ENCODE measurements at regions not wholly inside any gene's neighbourhood (a gene's known extent, or its start where the extent isn't known, plus 50 kb on each side); places are given as distances from the start of the nearest gene placed in this dataset.

DNA sequence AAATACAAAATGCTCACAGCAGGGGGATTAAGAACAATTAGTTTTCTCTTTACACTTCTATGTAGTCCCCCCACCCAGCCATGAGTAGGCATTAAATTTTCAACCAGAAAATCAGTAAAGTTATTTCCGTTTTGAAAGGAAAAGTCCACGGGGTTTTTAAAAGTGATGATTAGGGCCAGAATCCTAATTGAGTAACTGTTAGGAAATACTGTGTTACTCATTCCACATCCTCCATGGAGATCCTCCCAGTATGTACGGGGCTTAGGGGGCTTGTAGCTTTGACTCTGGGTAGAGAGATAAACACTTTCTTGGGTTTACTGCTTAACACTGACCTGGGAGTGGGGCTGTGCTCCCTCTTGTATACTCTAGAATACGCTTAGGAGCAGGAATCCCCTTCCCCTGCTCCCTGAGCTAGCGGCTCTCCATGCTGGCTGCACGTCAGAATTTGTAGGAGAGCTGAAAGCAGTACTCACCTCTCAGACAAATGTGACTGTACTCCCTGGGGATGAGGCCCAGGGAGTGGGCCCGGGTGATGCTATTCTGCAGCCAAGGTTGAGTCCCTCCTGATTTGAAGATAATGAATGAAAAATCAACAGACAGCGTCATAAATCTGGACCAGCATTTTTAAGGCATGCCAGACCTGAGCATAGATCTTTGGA is 100.5 kb downstream of the SLC4A3 start:
- Histone ChIP-seq H3K23ac (ENCODE audit: low read depth, low read length, poor library complexity) (no peak overlapping the region), H3K9me3 (replicated peaks in 1 of 2; ENCODE audit: control insufficient read depth in 2 of 2, insufficient read depth in 1 of 2, low read depth in 1 of 2, low read length in 2 of 2) (no peaks in the 10 kb centered on the region), H3K79me1 (ENCODE audit: low read depth, low read length) (no peaks in the 10 kb centered on the region), H3K27ac (replicated peaks; ENCODE audit: low read length) (no peak overlapping the region), H4K91ac (ENCODE audit: low read depth, low read length, poor library complexity) (no peak overlapping the region), H2BK12ac (ENCODE audit: low read length) (no peak overlapping the region), H3K14ac (ENCODE audit: low read length) (no peak overlapping the region), H4K8ac (ENCODE audit: low read depth, low read length) (no peak overlapping the region), H3K18ac (ENCODE audit: low read length) (no peak overlapping the region), H3K27me3 (ENCODE audit: control insufficient read depth in 3 of 3, insufficient read depth in 3 of 3, low read depth in 1 of 3, low read length in 3 of 3) (no peaks in the 10 kb centered on the region), H2AK5ac (ENCODE audit: low read depth, low read length) (no peak overlapping the region), H3K4me3 (ENCODE audit: low read length in 2 of 2) (no peak overlapping the region), H2BK5ac (ENCODE audit: low read length) (no peak overlapping the region), H2BK120ac (ENCODE audit: low read depth, low read length) (no peak overlapping the region), H3K9ac (ENCODE audit: low read depth, low read length, poor library complexity) (no peak overlapping the region), H3K4ac (ENCODE audit: low read length) (no peak overlapping the region), H2BK15ac (ENCODE audit: low read length) (no peak overlapping the region), H3K4me2 (ENCODE audit: insufficient read depth, low read length, poor library complexity, severe bottlenecking) (no peak overlapping the region), H3K36me3 (replicated peaks in 1 of 2; ENCODE audit: control insufficient read depth in 2 of 2, insufficient read depth in 2 of 2, low read length in 2 of 2) (no peaks in the 10 kb centered on the region), H3K4me1 (ENCODE audit: control insufficient read depth in 2 of 2, insufficient read depth in 1 of 2, low read depth in 1 of 2, low read length in 2 of 2) (peaks cover 0 to 4% of the 10 kb centered on the region in 2 donors), H2AFZ (ENCODE audit: low read length) (no peak overlapping the region)
- no peak for DNase-seq (ENCODE audit: low spot score)
- no CpG with 5 or more reads among the region's 8 CpGs for WGBS, 2 donors (ENCODE audit: extremely low coverage in 2 of 2, insufficient read length in 2 of 2, insufficient replicate concordance in 1 of 2)

DNA sequence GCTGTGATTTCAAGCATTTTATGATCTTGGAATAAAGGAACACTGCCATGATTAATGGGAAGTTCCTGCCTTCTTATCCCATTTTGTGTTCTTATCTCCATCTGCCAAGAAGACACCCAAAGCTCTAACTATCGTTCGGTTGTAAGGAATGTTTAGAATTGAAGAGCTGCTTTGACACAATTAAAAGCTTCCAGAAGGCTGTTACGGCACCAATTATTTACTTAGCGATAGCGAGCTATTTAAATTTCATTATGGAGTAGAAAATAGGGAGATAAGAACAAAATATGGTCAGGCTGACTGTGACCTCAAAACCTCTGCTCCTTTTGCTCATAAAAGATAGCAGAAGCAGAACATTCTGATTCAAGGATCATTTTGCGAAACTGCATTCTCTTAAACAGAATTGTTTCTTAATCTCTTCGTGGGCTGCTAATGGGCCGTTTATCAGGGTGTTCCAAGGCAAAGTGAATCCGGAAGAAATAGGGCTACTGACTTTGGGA is 101.6 kb downstream of the SLC4A3 start:
- H2BK120ac ChIP-seq (ENCODE audit: low read depth, low read length), result no peak overlapping the region
- H4K91ac ChIP-seq (ENCODE audit: low read depth, low read length, poor library complexity), result no peak overlapping the region
- H3K36me3 ChIP-seq (replicated peaks in 1 of 2; ENCODE audit: control insufficient read depth in 2 of 2, insufficient read depth in 2 of 2, low read length in 2 of 2), result no peaks in the 10 kb centered on the region
- H3K27me3 ChIP-seq (ENCODE audit: control insufficient read depth in 3 of 3, insufficient read depth in 3 of 3, low read depth in 1 of 3, low read length in 3 of 3), result no peaks in the 10 kb centered on the region
- no peak overlapping the region for H2AK5ac ChIP-seq (ENCODE audit: low read depth, low read length)
- no peak overlapping the region for H3K4me2 ChIP-seq (ENCODE audit: insufficient read depth, low read length, poor library complexity, severe bottlenecking)
- H2BK15ac ChIP-seq (ENCODE audit: low read length), result no peak overlapping the region
- no peak overlapping the region for H2BK12ac ChIP-seq (ENCODE audit: low read length)
- H3K14ac ChIP-seq (ENCODE audit: low read length), result no peak overlapping the region
- no CpG with 5 or more reads among the region's 9 CpGs for WGBS, 2 donors (ENCODE audit: extremely low coverage in 2 of 2, insufficient read length in 2 of 2, insufficient replicate concordance in 1 of 2)
- H3K9me3 ChIP-seq (replicated peaks in 1 of 2; ENCODE audit: control insufficient read depth in 2 of 2, insufficient read depth in 1 of 2, low read depth in 1 of 2, low read length in 2 of 2), result no peaks in the 10 kb centered on the region
- no peak overlapping the region for H3K4ac ChIP-seq (ENCODE audit: low read length)
- no peak for DNase-seq (ENCODE audit: low spot score)
- H3K4me1 ChIP-seq (ENCODE audit: control insufficient read depth in 2 of 2, insufficient read depth in 1 of 2, low read depth in 1 of 2, low read length in 2 of 2), result peaks cover 0 to 10% of the 10 kb centered on the region in 2 donors
- no peak overlapping the region for H2BK5ac ChIP-seq (ENCODE audit: low read length)
- no peak overlapping the region for H2AFZ ChIP-seq (ENCODE audit: low read length)
- no peak overlapping the region for H3K18ac ChIP-seq (ENCODE audit: low read length)
- no peak overlapping the region for H3K23ac ChIP-seq (ENCODE audit: low read depth, low read length, poor library complexity)
- H3K9ac ChIP-seq (ENCODE audit: low read depth, low read length, poor library complexity), result no peak overlapping the region
- H4K8ac ChIP-seq (ENCODE audit: low read depth, low read length), result no peak overlapping the region
- H3K27ac ChIP-seq (replicated peaks; ENCODE audit: low read length), result no peak overlapping the region
- H3K79me1 ChIP-seq (ENCODE audit: low read depth, low read length), result no peaks in the 10 kb centered on the region
- H3K4me3 ChIP-seq (ENCODE audit: low read length in 2 of 2), result no peak overlapping the region

DNA sequence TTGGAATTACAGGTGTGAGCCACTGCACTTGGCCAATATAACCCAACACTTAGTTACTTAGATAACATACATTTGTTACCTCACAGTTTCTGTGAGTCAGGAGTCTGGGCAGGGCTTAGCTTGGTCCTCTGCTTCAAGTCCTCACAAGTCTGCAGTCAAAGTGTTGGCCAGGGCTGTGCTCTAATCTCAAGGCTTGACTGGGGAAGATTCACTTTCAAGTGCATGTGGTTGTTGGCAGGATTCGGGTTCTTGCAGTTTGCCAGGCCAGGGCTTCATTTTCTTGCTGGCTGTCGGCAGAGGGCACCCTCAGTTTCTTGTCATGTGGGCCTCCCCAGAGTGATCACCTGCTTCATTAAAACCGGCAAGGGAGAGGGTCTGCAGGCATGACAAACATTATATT is 103.7 kb downstream of the SLC4A3 start:
- peaks cover 0 to 10% of the 10 kb centered on the region in 2 donors for H3K4me1 ChIP-seq (ENCODE audit: control insufficient read depth in 2 of 2, insufficient read depth in 1 of 2, low read depth in 1 of 2, low read length in 2 of 2)
- no peaks in the 10 kb centered on the region for H3K9me3 ChIP-seq (replicated peaks in 1 of 2; ENCODE audit: control insufficient read depth in 2 of 2, insufficient read depth in 1 of 2, low read depth in 1 of 2, low read length in 2 of 2)
- H3K4me3 ChIP-seq (ENCODE audit: low read length in 2 of 2), result no peak overlapping the region
- no peak overlapping the region for H4K8ac ChIP-seq (ENCODE audit: low read depth, low read length)
- H3K14ac ChIP-seq (ENCODE audit: low read length), result no peak overlapping the region
- H4K91ac ChIP-seq (ENCODE audit: low read depth, low read length, poor library complexity), result no peak overlapping the region
- no peak for DNase-seq (ENCODE audit: low spot score)
- no peak overlapping the region for H3K18ac ChIP-seq (ENCODE audit: low read length)
- H3K4ac ChIP-seq (ENCODE audit: low read length), result no peak overlapping the region
- no peak overlapping the region for H2AFZ ChIP-seq (ENCODE audit: low read length)
- no peak overlapping the region for H2BK120ac ChIP-seq (ENCODE audit: low read depth, low read length)
- H2BK15ac ChIP-seq (ENCODE audit: low read length), result no peak overlapping the region
- no peaks in the 10 kb centered on the region for H3K36me3 ChIP-seq (replicated peaks in 1 of 2; ENCODE audit: control insufficient read depth in 2 of 2, insufficient read depth in 2 of 2, low read length in 2 of 2)
- no CpG with 5 or more reads among the region's 3 CpGs for WGBS, 2 donors (ENCODE audit: extremely low coverage in 2 of 2, insufficient read length in 2 of 2, insufficient replicate concordance in 1 of 2)
- no peak overlapping the region for H3K23ac ChIP-seq (ENCODE audit: low read depth, low read length, poor library complexity)
- H3K79me1 ChIP-seq (ENCODE audit: low read depth, low read length), result no peaks in the 10 kb centered on the region
- H2AK5ac ChIP-seq (ENCODE audit: low read depth, low read length), result no peak overlapping the region
- no peak overlapping the region for H2BK12ac ChIP-seq (ENCODE audit: low read length)
- H3K9ac ChIP-seq (ENCODE audit: low read depth, low read length, poor library complexity), result no peak overlapping the region
- no peak overlapping the region for H3K27ac ChIP-seq (replicated peaks; ENCODE audit: low read length)
- H3K27me3 ChIP-seq (ENCODE audit: control insufficient read depth in 3 of 3, insufficient read depth in 3 of 3, low read depth in 1 of 3, low read length in 3 of 3), result no peaks in the 10 kb centered on the region
- H3K4me2 ChIP-seq (ENCODE audit: insufficient read depth, low read length, poor library complexity, severe bottlenecking), result no peak overlapping the region
- no peak overlapping the region for H2BK5ac ChIP-seq (ENCODE audit: low read length)

DNA sequence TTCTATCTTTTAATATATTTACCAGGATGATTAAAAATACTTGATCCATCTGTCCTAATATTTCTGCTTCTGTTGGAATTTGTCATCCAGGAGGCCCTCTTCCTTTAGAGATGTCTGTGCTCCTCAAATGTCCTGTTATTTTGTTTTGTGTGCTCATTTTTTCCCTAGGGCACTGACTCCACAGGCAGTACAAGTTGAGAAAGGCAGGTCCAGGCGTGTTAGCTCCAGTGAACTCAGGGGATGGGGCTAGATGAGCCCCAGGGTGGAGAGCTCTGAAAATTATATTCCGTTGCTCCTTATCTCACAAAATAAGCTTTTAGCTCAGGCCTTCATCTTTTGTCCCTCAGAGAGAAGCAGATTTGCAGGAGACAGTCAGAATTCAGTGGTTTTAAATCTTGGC is 105.7 kb downstream of the SLC4A3 start:
- Histone ChIP-seq H2BK120ac (ENCODE audit: low read depth, low read length) (no peak overlapping the region), H2BK15ac (ENCODE audit: low read length) (no peak overlapping the region), H2AFZ (ENCODE audit: low read length) (peak overlapping the region; percentile 63), H3K14ac (ENCODE audit: low read length) (no peak overlapping the region), H3K9me3 (replicated peaks in 1 of 2; ENCODE audit: control insufficient read depth in 2 of 2, insufficient read depth in 1 of 2, low read depth in 1 of 2, low read length in 2 of 2) (no peaks in the 10 kb centered on the region), H3K4me3 (ENCODE audit: low read length in 2 of 2) (no peak overlapping the region), H4K91ac (ENCODE audit: low read depth, low read length, poor library complexity) (no peak overlapping the region), H3K9ac (ENCODE audit: low read depth, low read length, poor library complexity) (no peak overlapping the region), H3K27me3 (ENCODE audit: control insufficient read depth in 3 of 3, insufficient read depth in 3 of 3, low read depth in 1 of 3, low read length in 3 of 3) (no peaks in the 10 kb centered on the region), H4K8ac (ENCODE audit: low read depth, low read length) (no peak overlapping the region), H3K18ac (ENCODE audit: low read length) (no peak overlapping the region), H2BK5ac (ENCODE audit: low read length) (no peak overlapping the region), H3K23ac (ENCODE audit: low read depth, low read length, poor library complexity) (no peak overlapping the region), H2AK5ac (ENCODE audit: low read depth, low read length) (no peak overlapping the region), H3K36me3 (replicated peaks in 1 of 2; ENCODE audit: control insufficient read depth in 2 of 2, insufficient read depth in 2 of 2, low read length in 2 of 2) (no peaks in the 10 kb centered on the region), H2BK12ac (ENCODE audit: low read length) (no peak overlapping the region), H3K4me1 (ENCODE audit: control insufficient read depth in 2 of 2, insufficient read depth in 1 of 2, low read depth in 1 of 2, low read length in 2 of 2) (peaks cover 0 to 8% of the 10 kb centered on the region in 2 donors), H3K79me1 (ENCODE audit: low read depth, low read length) (no peaks in the 10 kb centered on the region), H3K4me2 (ENCODE audit: insufficient read depth, low read length, poor library complexity, severe bottlenecking) (no peak overlapping the region), H3K4ac (ENCODE audit: low read length) (no peak overlapping the region), H3K27ac (replicated peaks; ENCODE audit: low read length) (no peak overlapping the region)
- WGBS, 2 donors (ENCODE audit: extremely low coverage in 2 of 2, insufficient read length in 2 of 2, insufficient replicate concordance in 1 of 2), result no CpG with 5 or more reads among the region's 2 CpGs
- DNase-seq (ENCODE audit: low spot score), result no peak

Measured in neuronal stem cell (in vitro differentiated cells).